GM23338 (cell line): ENCODE measurements at regions not wholly inside any gene's neighbourhood (a gene's known extent, or its start where the extent isn't known, plus 50 kb on each side); places are given as distances from the start of the nearest gene placed in this dataset.

Source experiments
- ATAC-seq: fragments of 200-7000 bp; cut with Tn5 transposase; 3 replicates; pipeline ENCODE4 v1.9.1; 2020
- DNase-seq: peaks from one replicate; pipeline ENCODE4 v3.0.0-alpha.2; 2015; ENCODE audit warnings: low spot score
- H2AFZ ChIP-seq: fragments of 200-600 bp; sonication (generic); 2 replicates; pipeline ENCODE4 v1.8.0; 2016; ENCODE audit warnings: antibody characterized with exemption, mild to moderate bottlenecking, moderate library complexity
- H3F3A ChIP-seq: fragments of 200-600 bp; sonication (generic); replicated peaks from 2 replicates; pipeline ENCODE4 v1.8.0; 2017; ENCODE audit warnings: antibody characterized with exemption, mixed run types, low read depth
- H3K27ac ChIP-seq: fragments of 200-600 bp; sonication (generic); 2 replicates; pipeline ENCODE4 v1.6.1; 2016; ENCODE audit warnings: low read depth
- H3K27me3 ChIP-seq: fragments of 200-600 bp; sonication (generic); 2 replicates; pipeline ENCODE4 v1.8.0; 2016; ENCODE audit warnings: mild to moderate bottlenecking, mixed run types, moderate library complexity; ENCODE audit not compliant: insufficient read depth
- H3K36me3 ChIP-seq: fragments of 200-600 bp; sonication (generic); 2 replicates; pipeline ENCODE4 v1.8.0; 2016; ENCODE audit warnings: mild to moderate bottlenecking; ENCODE audit not compliant: insufficient read depth
- H3K4me1 ChIP-seq: fragments of 200-600 bp; sonication (generic); 2 replicates; pipeline ENCODE4 v1.8.0; 2016; ENCODE audit warnings: mild to moderate bottlenecking, moderate library complexity; ENCODE audit not compliant: insufficient read depth
- H3K4me2 ChIP-seq: fragments of 200-600 bp; sonication (generic); 2 replicates; pipeline ENCODE4 v1.7.1; 2017; ENCODE audit warnings: mixed run types
- H3K4me3 ChIP-seq: fragments of 200-600 bp; sonication (generic); 2 replicates; pipeline ENCODE4 v1.6.1; 2016; ENCODE audit warnings: mixed run types
- H3K79me2 ChIP-seq: fragments of 200-600 bp; sonication (generic); replicated peaks from 2 replicates; pipeline ENCODE4 v1.8.0; 2017; ENCODE audit warnings: mild to moderate bottlenecking; ENCODE audit not compliant: insufficient read depth
- H3K9me2 ChIP-seq: fragments of 200-600 bp; sonication (generic); 2 replicates; pipeline ENCODE4 v1.8.0; 2017; ENCODE audit not compliant: insufficient read depth
- H4K20me1 ChIP-seq: fragments of 200-600 bp; sonication (generic); replicated peaks from 2 replicates; pipeline ENCODE4 v1.8.0; 2017; ENCODE audit warnings: mild to moderate bottlenecking; ENCODE audit not compliant: insufficient read depth
- H3K27ac Mint-ChIP-seq: 2 replicates; pipeline ENCODE4 v1.8.0; 2020; ENCODE audit warnings: inconsistent platforms, mild to moderate bottlenecking, moderate library complexity, mixed read lengths
- H3K27me3 Mint-ChIP-seq: 3 replicates; pipeline ENCODE4 v1.8.0; 2022; ENCODE audit warnings: low read depth, mild to moderate bottlenecking, moderate library complexity, mixed read lengths, inconsistent platforms; ENCODE audit not compliant: insufficient read depth, poor library complexity
- H3K36me3 Mint-ChIP-seq: 3 replicates; pipeline ENCODE4 v1.8.0; 2021; ENCODE audit warnings: low read depth, mild to moderate bottlenecking, inconsistent platforms, moderate library complexity, mixed read lengths
- H3K4me1 Mint-ChIP-seq: 3 replicates; pipeline ENCODE4 v1.8.0; 2020; ENCODE audit warnings: mild to moderate bottlenecking, inconsistent platforms, mixed read lengths
- H3K4me3 Mint-ChIP-seq: 3 replicates; pipeline ENCODE4 v1.8.0; 2021; ENCODE audit warnings: moderate library complexity, mild to moderate bottlenecking, inconsistent platforms, mixed read lengths
- H3K9me3 Mint-ChIP-seq: 3 replicates; pipeline ENCODE4 v1.8.0; 2020; ENCODE audit warnings: moderate library complexity, mild to moderate bottlenecking, inconsistent platforms, mixed read lengths
- CREB1 ChIP-seq: fragments of 250-450 bp; sonication (Bioruptor Pico); IDR thresholded peaks from 2 replicates; pipeline ENCODE4 v1.5.0; 2020; ENCODE audit warnings: low read depth, mild to moderate bottlenecking, moderate library complexity
- EZH2 ChIP-seq: fragments of 200-600 bp; sonication (generic); IDR thresholded peaks from one replicate; pipeline ENCODE4 v1.8.0; 2017; ENCODE audit warnings: antibody characterized with exemption, mild to moderate bottlenecking, low read depth; ENCODE audit not compliant: unreplicated experiment
- JUNB ChIP-seq: IDR thresholded peaks from one replicate; pipeline ENCODE4 v1.6.1; 2016; ENCODE audit warnings: antibody characterized with exemption; ENCODE audit not compliant: unreplicated experiment
- NANOG ChIP-seq: IDR thresholded peaks from 2 replicates; pipeline ENCODE4 v1.6.1; 2016; ENCODE audit warnings: antibody characterized with exemption, borderline replicate concordance
- POLR2AphosphoS5 ChIP-seq: IDR thresholded peaks from 2 replicates; pipeline ENCODE4 v1.6.1; 2016; ENCODE audit warnings: antibody characterized with exemption, low read depth
- ZNF114 ChIP-seq: fragments of 250-450 bp; sonication (Bioruptor Pico); IDR thresholded peaks from 2 replicates; pipeline ENCODE4 v1.5.0; 2020; ENCODE audit warnings: mild to moderate bottlenecking, moderate library complexity
- ZNF331 ChIP-seq: fragments of 250-450 bp; sonication (Bioruptor Pico); IDR thresholded peaks from 2 replicates; pipeline ENCODE4 v1.5.0; 2020; ENCODE audit warnings: low read depth, mild to moderate bottlenecking, moderate library complexity
- TF ChIP-seq, protein P1 (sequence below): IDR thresholded peaks from one replicate; pipeline ENCODE4 v1.6.1; 2018; ENCODE audit warnings: antibody characterized with exemption; ENCODE audit not compliant: unreplicated experiment
- TF ChIP-seq, protein P2 (sequence below): IDR thresholded peaks from 2 replicates; pipeline ENCODE4 v1.6.1; 2016; ENCODE audit warnings: antibody characterized with exemption
- TF ChIP-seq, protein P3 (sequence below): fragments of 250-450 bp; sonication (Bioruptor Pico); IDR thresholded peaks from 2 replicates; pipeline ENCODE4 v1.5.0; 2020; ENCODE audit warnings: mild to moderate bottlenecking, moderate library complexity

DNA sequence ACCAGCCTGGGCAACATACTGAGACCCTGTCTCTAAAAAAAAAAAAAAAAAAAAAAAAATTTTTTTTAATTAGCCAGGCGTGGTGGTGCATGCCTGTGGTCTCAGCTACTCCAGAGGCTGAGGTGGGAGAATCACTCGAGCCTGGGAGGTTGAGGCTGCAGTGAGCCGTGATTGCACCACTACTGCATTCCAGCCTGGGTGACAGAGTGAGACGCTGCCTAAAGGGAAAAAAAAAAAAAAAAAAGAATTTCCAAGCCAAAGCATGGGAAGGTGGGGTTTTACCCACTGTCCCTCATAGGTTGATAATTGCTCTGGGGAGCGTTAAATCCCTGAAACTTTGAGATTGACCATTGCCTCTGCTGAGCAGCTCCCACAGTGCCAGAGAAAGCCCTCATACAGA lies 427.5 kb downstream of the BCOR start:
- Mint-ChIP-seq H3K9me3 (no peaks in the 10 kb centered on the region), H3K4me3 (no peak overlapping the region), H3K36me3 (0 out of 3 replicates have a peak, but pooled peaks cover 10% of the 10 kb centered on the region), H3K27ac (no peak overlapping the region), H3K4me1 (peaks cover 4% of the 10 kb centered on the region; the same call in 1 of the 3 replicates), H3K27me3 (peaks cover 8% of the 10 kb centered on the region)
- DNase-seq (no peak), ATAC-seq (no peak)
- Histone ChIP-seq H3K27me3 (no peaks in the 10 kb centered on the region), H3F3A (no peaks in the 10 kb centered on the region), H3K9me2 (no peaks in the 10 kb centered on the region), H3K4me1 (no peaks in the 10 kb centered on the region), H2AFZ (no peak overlapping the region), H3K36me3 (no peaks in the 10 kb centered on the region), H4K20me1 (no peaks in the 10 kb centered on the region), H3K79me2 (no peaks in the 10 kb centered on the region), H3K4me3 (no peak overlapping the region), H3K4me2 (no peak overlapping the region), H3K27ac (no peak overlapping the region)
- no peak for TF ChIP-seq ZNF114 (CRISPR knock-in tag)
- TF ChIP-seq, protein P1, sequence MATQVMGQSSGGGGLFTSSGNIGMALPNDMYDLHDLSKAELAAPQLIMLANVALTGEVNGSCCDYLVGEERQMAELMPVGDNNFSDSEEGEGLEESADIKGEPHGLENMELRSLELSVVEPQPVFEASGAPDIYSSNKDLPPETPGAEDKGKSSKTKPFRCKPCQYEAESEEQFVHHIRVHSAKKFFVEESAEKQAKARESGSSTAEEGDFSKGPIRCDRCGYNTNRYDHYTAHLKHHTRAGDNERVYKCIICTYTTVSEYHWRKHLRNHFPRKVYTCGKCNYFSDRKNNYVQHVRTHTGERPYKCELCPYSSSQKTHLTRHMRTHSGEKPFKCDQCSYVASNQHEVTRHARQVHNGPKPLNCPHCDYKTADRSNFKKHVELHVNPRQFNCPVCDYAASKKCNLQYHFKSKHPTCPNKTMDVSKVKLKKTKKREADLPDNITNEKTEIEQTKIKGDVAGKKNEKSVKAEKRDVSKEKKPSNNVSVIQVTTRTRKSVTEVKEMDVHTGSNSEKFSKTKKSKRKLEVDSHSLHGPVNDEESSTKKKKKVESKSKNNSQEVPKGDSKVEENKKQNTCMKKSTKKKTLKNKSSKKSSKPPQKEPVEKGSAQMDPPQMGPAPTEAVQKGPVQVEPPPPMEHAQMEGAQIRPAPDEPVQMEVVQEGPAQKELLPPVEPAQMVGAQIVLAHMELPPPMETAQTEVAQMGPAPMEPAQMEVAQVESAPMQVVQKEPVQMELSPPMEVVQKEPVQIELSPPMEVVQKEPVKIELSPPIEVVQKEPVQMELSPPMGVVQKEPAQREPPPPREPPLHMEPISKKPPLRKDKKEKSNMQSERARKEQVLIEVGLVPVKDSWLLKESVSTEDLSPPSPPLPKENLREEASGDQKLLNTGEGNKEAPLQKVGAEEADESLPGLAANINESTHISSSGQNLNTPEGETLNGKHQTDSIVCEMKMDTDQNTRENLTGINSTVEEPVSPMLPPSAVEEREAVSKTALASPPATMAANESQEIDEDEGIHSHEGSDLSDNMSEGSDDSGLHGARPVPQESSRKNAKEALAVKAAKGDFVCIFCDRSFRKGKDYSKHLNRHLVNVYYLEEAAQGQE: no peak
- TF ChIP-seq JUNB: no peak
- no peak for TF ChIP-seq EZH2

DNA sequence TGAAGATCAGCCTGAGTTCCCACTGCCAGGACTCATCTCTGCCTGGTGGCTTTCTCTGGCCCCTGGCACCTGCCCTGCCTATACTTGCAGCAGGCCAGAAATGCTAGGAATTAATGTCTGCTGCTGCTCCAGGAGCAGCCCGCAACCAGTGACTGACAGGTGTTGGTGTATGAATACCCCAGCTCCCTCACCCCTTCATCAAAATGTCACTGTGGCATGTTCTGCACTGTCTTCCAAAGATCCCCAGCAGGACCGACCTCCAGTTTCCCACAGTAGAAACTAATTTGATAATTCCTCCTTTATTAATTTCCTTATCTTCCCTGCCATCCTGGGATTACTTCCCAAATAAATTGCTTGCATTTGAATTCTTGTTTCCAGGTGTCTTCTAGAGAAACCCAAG lies 425.4 kb downstream of the BCOR start:
- Mint-ChIP-seq H3K4me3 (no peak overlapping the region), H3K4me1 (peaks cover 4% of the 10 kb centered on the region; the same call in 1 of the 3 replicates), H3K9me3 (no peaks in the 10 kb centered on the region), H3K27ac (no peak overlapping the region), H3K36me3 (0 out of 3 replicates have a peak, but pooled peaks cover 10% of the 10 kb centered on the region), H3K27me3 (peaks cover 8% of the 10 kb centered on the region)
- Histone ChIP-seq H3K4me1 (no peaks in the 10 kb centered on the region), H3K27ac (no peak overlapping the region), H4K20me1 (no peaks in the 10 kb centered on the region), H3K27me3 (no peaks in the 10 kb centered on the region), H3F3A (no peaks in the 10 kb centered on the region), H3K4me2 (no peak overlapping the region), H2AFZ (no peak overlapping the region), H3K36me3 (no peaks in the 10 kb centered on the region), H3K79me2 (no peaks in the 10 kb centered on the region), H3K9me2 (no peaks in the 10 kb centered on the region), H3K4me3 (no peak overlapping the region)
- DNase-seq (no peak), ATAC-seq (no peak)
- no peak for TF ChIP-seq ZNF331 (CRISPR knock-in tag)
- TF ChIP-seq, protein P2, sequence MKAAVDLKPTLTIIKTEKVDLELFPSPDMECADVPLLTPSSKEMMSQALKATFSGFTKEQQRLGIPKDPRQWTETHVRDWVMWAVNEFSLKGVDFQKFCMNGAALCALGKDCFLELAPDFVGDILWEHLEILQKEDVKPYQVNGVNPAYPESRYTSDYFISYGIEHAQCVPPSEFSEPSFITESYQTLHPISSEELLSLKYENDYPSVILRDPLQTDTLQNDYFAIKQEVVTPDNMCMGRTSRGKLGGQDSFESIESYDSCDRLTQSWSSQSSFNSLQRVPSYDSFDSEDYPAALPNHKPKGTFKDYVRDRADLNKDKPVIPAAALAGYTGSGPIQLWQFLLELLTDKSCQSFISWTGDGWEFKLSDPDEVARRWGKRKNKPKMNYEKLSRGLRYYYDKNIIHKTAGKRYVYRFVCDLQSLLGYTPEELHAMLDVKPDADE: no peak
- TF ChIP-seq CREB1 (CRISPR knock-in tag): no peak
- TF ChIP-seq, protein P3, sequence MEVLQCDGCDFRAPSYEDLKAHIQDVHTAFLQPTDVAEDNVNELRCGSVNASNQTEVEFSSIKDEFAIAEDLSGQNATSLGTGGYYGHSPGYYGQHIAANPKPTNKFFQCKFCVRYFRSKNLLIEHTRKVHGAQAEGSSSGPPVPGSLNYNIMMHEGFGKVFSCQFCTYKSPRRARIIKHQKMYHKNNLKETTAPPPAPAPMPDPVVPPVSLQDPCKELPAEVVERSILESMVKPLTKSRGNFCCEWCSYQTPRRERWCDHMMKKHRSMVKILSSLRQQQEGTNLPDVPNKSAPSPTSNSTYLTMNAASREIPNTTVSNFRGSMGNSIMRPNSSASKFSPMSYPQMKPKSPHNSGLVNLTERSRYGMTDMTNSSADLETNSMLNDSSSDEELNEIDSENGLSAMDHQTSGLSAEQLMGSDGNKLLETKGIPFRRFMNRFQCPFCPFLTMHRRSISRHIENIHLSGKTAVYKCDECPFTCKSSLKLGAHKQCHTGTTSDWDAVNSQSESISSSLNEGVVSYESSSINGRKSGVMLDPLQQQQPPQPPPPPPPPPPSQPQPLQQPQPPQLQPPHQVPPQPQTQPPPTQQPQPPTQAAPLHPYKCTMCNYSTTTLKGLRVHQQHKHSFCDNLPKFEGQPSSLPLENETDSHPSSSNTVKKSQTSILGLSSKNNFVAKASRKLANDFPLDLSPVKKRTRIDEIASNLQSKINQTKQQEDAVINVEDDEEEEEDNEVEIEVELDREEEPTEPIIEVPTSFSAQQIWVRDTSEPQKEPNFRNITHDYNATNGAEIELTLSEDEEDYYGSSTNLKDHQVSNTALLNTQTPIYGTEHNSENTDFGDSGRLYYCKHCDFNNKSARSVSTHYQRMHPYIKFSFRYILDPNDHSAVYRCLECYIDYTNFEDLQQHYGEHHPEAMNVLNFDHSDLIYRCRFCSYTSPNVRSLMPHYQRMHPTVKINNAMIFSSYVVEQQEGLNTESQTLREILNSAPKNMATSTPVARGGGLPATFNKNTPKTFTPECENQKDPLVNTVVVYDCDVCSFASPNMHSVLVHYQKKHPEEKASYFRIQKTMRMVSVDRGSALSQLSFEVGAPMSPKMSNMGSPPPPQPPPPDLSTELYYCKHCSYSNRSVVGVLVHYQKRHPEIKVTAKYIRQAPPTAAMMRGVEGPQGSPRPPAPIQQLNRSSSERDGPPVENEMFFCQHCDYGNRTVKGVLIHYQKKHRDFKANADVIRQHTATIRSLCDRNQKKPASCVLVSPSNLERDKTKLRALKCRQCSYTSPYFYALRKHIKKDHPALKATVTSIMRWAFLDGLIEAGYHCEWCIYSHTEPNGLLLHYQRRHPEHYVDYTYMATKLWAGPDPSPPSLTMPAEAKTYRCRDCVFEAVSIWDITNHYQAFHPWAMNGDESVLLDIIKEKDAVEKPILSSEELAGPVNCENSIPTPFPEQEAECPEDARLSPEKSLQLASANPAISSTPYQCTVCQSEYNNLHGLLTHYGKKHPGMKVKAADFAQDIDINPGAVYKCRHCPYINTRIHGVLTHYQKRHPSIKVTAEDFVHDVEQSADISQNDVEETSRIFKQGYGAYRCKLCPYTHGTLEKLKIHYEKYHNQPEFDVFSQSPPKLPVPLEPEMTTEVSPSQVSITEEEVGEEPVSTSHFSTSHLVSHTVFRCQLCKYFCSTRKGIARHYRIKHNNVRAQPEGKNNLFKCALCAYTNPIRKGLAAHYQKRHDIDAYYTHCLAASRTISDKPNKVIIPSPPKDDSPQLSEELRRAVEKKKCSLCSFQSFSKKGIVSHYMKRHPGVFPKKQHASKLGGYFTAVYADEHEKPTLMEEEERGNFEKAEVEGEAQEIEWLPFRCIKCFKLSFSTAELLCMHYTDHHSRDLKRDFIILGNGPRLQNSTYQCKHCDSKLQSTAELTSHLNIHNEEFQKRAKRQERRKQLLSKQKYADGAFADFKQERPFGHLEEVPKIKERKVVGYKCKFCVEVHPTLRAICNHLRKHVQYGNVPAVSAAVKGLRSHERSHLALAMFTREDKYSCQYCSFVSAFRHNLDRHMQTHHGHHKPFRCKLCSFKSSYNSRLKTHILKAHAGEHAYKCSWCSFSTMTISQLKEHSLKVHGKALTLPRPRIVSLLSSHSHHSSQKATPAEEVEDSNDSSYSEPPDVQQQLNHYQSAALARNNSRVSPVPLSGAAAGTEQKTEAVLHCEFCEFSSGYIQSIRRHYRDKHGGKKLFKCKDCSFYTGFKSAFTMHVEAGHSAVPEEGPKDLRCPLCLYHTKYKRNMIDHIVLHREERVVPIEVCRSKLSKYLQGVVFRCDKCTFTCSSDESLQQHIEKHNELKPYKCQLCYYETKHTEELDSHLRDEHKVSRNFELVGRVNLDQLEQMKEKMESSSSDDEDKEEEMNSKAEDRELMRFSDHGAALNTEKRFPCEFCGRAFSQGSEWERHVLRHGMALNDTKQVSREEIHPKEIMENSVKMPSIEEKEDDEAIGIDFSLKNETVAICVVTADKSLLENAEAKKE (CRISPR knock-in tag): no peak
- no peak for TF ChIP-seq POLR2AphosphoS5
- TF ChIP-seq NANOG: no peak
